ENCODE measurements at regions not wholly inside any gene's neighbourhood (a gene's known extent, or its start where the extent isn't known, plus 50 kb on each side); places are given as distances from the start of the nearest gene placed in this dataset.

DNA sequence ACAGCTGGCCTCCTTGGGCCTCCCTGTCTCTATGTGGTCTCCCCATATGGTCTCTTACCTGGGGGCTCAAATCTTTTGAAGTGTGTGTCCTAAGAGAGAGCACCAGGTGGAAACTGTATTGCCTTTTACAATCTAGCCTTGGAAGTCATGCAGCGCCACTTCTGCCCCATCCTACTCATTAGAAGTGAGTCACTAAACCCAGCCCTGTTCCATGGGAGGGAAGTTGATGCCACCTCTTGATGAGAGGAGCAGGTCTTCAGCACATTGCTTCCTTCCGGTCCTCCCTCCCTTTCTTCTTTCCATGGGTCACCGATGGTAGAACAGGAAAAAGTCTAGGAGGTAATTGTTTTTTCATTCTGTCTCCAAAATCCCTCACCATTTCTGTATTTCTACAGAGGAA, 156.3 kb downstream of the FOXA2 start:
- DNase-seq (ENCODE audit: low read depth in 1 of 2, low spot score in 1 of 2), result no peak
- Histone ChIP-seq H3K4me3 (replicated peaks; ENCODE audit: insufficient read depth, low read length) (no peak overlapping the region), H3K27me3 (ENCODE audit: insufficient read depth, poor library complexity, severe bottlenecking) (no peaks in the 10 kb centered on the region), H3K27ac (replicated peaks) (no peak overlapping the region)
- TF ChIP-seq POLR2AphosphoS5 (IDR thresholded peaks at IDR 0.05; ENCODE audit: low read depth) (no peak), GABPA (IDR thresholded peaks at IDR 0.05; ENCODE audit: low read depth) (no peak)
- TF ChIP-seq, protein P1, sequence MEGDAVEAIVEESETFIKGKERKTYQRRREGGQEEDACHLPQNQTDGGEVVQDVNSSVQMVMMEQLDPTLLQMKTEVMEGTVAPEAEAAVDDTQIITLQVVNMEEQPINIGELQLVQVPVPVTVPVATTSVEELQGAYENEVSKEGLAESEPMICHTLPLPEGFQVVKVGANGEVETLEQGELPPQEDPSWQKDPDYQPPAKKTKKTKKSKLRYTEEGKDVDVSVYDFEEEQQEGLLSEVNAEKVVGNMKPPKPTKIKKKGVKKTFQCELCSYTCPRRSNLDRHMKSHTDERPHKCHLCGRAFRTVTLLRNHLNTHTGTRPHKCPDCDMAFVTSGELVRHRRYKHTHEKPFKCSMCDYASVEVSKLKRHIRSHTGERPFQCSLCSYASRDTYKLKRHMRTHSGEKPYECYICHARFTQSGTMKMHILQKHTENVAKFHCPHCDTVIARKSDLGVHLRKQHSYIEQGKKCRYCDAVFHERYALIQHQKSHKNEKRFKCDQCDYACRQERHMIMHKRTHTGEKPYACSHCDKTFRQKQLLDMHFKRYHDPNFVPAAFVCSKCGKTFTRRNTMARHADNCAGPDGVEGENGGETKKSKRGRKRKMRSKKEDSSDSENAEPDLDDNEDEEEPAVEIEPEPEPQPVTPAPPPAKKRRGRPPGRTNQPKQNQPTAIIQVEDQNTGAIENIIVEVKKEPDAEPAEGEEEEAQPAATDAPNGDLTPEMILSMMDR (IDR thresholded peaks at IDR 0.05; ENCODE audit: insufficient read depth, low read length), result no peak
- TF ChIP-seq, protein P2, sequence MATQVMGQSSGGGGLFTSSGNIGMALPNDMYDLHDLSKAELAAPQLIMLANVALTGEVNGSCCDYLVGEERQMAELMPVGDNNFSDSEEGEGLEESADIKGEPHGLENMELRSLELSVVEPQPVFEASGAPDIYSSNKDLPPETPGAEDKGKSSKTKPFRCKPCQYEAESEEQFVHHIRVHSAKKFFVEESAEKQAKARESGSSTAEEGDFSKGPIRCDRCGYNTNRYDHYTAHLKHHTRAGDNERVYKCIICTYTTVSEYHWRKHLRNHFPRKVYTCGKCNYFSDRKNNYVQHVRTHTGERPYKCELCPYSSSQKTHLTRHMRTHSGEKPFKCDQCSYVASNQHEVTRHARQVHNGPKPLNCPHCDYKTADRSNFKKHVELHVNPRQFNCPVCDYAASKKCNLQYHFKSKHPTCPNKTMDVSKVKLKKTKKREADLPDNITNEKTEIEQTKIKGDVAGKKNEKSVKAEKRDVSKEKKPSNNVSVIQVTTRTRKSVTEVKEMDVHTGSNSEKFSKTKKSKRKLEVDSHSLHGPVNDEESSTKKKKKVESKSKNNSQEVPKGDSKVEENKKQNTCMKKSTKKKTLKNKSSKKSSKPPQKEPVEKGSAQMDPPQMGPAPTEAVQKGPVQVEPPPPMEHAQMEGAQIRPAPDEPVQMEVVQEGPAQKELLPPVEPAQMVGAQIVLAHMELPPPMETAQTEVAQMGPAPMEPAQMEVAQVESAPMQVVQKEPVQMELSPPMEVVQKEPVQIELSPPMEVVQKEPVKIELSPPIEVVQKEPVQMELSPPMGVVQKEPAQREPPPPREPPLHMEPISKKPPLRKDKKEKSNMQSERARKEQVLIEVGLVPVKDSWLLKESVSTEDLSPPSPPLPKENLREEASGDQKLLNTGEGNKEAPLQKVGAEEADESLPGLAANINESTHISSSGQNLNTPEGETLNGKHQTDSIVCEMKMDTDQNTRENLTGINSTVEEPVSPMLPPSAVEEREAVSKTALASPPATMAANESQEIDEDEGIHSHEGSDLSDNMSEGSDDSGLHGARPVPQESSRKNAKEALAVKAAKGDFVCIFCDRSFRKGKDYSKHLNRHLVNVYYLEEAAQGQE (IDR thresholded peaks at IDR 0.05; ENCODE audit: insufficient replicate concordance, low read depth), result no peak

DNA sequence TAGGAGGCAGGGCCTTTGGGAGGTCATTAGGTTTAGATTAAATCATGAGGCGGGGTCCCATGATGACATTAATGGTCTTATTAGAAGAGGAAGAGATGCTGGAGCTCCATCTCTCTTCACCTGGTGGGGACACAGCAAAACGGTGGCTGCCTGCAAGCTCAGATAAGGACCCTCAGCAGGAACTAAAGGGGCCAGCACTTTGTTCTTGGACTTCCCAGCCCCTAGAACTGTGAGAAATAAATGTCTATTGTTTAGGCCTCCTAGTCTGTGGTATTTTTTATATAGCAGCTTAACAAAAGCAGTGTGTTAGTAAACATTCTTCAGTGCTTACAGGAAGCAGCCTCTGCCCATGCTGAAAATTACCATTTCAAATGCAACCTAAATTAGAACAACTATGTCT, 157.6 kb downstream of the FOXA2 start:
- H3K27me3 ChIP-seq (ENCODE audit: insufficient read depth, poor library complexity, severe bottlenecking), result no peaks in the 10 kb centered on the region
- no peak overlapping the region for H3K4me3 ChIP-seq (replicated peaks; ENCODE audit: insufficient read depth, low read length)
- DNase-seq (ENCODE audit: low read depth in 1 of 2, low spot score in 1 of 2), result no peak
- TF ChIP-seq, protein P1 (IDR thresholded peaks at IDR 0.05; ENCODE audit: insufficient read depth, low read length), result no peak
- TF ChIP-seq POLR2AphosphoS5 (IDR thresholded peaks at IDR 0.05; ENCODE audit: low read depth) (no peak), SPI1 (IDR thresholded peaks at IDR 0.05; ENCODE audit: borderline replicate concordance, low read depth) (no peak), GABPA (IDR thresholded peaks at IDR 0.05; ENCODE audit: low read depth) (no peak)
- TF ChIP-seq, protein P2 (IDR thresholded peaks at IDR 0.05; ENCODE audit: insufficient replicate concordance, low read depth), result no peak
- H3K27ac ChIP-seq (replicated peaks), result no peak overlapping the region

DNA sequence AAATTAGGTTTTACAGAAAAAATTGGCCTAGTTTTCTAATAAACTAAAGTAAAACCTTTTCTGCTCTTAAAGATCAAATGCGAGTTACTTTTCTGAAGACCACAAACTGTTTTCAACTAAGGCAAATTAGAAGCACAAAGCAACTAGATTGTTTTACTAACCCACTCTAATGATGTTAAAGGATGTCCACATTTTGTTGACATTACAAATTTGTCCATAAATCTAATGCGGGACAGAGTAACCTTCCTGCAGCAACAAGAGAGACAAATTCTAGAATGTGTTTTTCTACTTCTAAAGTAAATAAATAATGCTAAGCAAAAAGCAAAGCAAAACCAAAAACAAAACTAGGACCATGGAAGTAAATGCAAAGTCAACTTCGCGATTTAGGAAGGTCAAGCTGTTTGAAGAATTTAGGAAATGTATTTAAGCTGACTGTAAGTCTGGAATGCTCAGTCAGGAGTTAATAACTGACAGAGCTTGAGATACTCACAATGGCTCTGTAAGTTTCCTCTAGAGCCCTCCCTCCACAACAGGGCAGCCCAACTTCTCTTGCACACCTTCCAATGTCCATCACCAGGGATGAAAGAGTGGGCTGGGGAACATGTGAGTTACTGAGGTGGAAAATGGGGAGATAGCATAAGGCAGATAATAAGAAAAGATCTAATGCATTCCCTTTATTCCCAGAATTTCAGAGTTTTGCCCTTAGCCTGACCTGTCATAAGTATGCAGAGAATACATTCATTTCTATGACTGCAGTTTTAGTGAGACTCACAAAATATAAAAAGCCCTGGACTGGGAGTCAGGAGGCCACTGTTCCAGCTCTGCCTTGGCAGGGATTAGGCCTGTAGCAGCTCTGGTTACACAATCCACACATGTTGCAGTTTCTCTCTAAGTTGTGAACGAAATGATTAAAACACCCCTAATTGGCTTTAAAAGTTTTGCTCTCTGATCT, 158.8 kb downstream of the FOXA2 start:
- Histone ChIP-seq H3K4me3 (replicated peaks; ENCODE audit: insufficient read depth, low read length) (no peak overlapping the region), H3K27me3 (ENCODE audit: insufficient read depth, poor library complexity, severe bottlenecking) (no peaks in the 10 kb centered on the region), H3K27ac (replicated peaks) (no peak overlapping the region)
- TF ChIP-seq POLR2AphosphoS5 (IDR thresholded peaks at IDR 0.05; ENCODE audit: low read depth), result no peak
- no peak for TF ChIP-seq GABPA (IDR thresholded peaks at IDR 0.05; ENCODE audit: low read depth)
- TF ChIP-seq, protein P2 (IDR thresholded peaks at IDR 0.05; ENCODE audit: insufficient replicate concordance, low read depth), result no peak
- TF ChIP-seq, protein P1 (IDR thresholded peaks at IDR 0.05; ENCODE audit: insufficient read depth, low read length), result no peak
- no peak for TF ChIP-seq SPI1 (IDR thresholded peaks at IDR 0.05; ENCODE audit: borderline replicate concordance, low read depth)
- no peak for DNase-seq (ENCODE audit: low read depth in 1 of 2, low spot score in 1 of 2)

All from HL-60 (cell line).